ENCODE measurements at regions not wholly inside any gene's neighbourhood (a gene's known extent, or its start where the extent isn't known, plus 50 kb on each side); places are given as distances from the start of the nearest gene placed in this dataset.

- TF ChIP-seq CTCF (IDR thresholded peaks at IDR 0.05; ENCODE audit: insufficient read depth, low read length): no peak
- no peak for TF ChIP-seq REST (IDR thresholded peaks at IDR 0.05; ENCODE audit: insufficient replicate concordance, low read depth)
- TF ChIP-seq POLR2AphosphoS5 (IDR thresholded peaks at IDR 0.05; ENCODE audit: low read depth): no peak
- TF ChIP-seq SPI1 (IDR thresholded peaks at IDR 0.05; ENCODE audit: borderline replicate concordance, low read depth): no peak
- TF ChIP-seq GABPA (IDR thresholded peaks at IDR 0.05; ENCODE audit: low read depth): no peak
These were observed 151.1 kb upstream of the ERCC6L2 start for GRCh38 chr9:95724253-95724991.

Measured in HL-60 (cell line).